Karpas-422 (cell line): ENCODE measurements at regions not wholly inside any gene's neighbourhood (a gene's known extent, or its start where the extent isn't known, plus 50 kb on each side); places are given as distances from the start of the nearest gene placed in this dataset.

ENCODE experiments used
- DNase-seq: peaks from one replicate; pipeline ENCODE4 v3.0.0-alpha.2; 2015
- H2AFZ ChIP-seq: fragments of 200-600 bp; sonication (generic); 2 replicates; pipeline ENCODE4 v1.6.1; 2014; ENCODE audit warnings: antibody characterized with exemption, low read length, mixed read lengths
- H3K27ac ChIP-seq: fragments of 200-600 bp; sonication (generic); 2 replicates; pipeline ENCODE4 v1.5.1; 2014; ENCODE audit warnings: mild to moderate bottlenecking, low read length, moderate library complexity
- H3K27me3 ChIP-seq: fragments of 200-600 bp; sonication (generic); 2 replicates; pipeline ENCODE4 v1.6.1; 2014; ENCODE audit warnings: low read length, mixed read lengths
- H3K36me3 ChIP-seq: fragments of 200-600 bp; sonication (generic); 2 replicates; pipeline ENCODE4 v1.6.1; 2014; ENCODE audit warnings: low read length, mixed read lengths; ENCODE audit not compliant: insufficient read depth
- H3K4me1 ChIP-seq: fragments of 200-600 bp; sonication (generic); 2 replicates; pipeline ENCODE4 v1.6.1; 2014; ENCODE audit warnings: mild to moderate bottlenecking, low read length, mixed read lengths
- H3K4me2 ChIP-seq: fragments of 200-600 bp; sonication (generic); 2 replicates; pipeline ENCODE4 v1.6.1; 2014; ENCODE audit warnings: low read length, low read depth, mild to moderate bottlenecking; ENCODE audit not compliant: poor library complexity, severe bottlenecking
- H3K4me3 ChIP-seq: fragments of 200-600 bp; sonication (generic); 2 replicates; pipeline ENCODE4 v1.5.1; 2014; ENCODE audit warnings: mild to moderate bottlenecking, antibody characterized with exemption, low read length, mixed read lengths
- H3K79me2 ChIP-seq: fragments of 200-600 bp; sonication (generic); 2 replicates; pipeline ENCODE4 v1.6.1; 2014; ENCODE audit warnings: mild to moderate bottlenecking, low read length, mixed read lengths
- H3K9ac ChIP-seq: fragments of 200-600 bp; sonication (generic); 2 replicates; pipeline ENCODE4 v1.6.0; 2014; ENCODE audit warnings: low read length
- H3K9me2 ChIP-seq: fragments of 200-600 bp; sonication (generic), shearing (Covaris generic); replicated peaks from 2 replicates; pipeline ENCODE4 v1.6.0; 2014; ENCODE audit warnings: mild to moderate bottlenecking, low read length, moderate library complexity; ENCODE audit not compliant: insufficient read depth
- H3K9me3 ChIP-seq: fragments of 300-700, 200-600 bp; sonication (generic); 2 replicates; pipeline ENCODE4 v1.6.1; 2014; ENCODE audit warnings: low read length, mixed read lengths
- H4K20me1 ChIP-seq: fragments of 200-600 bp; sonication (generic); 2 replicates; pipeline ENCODE4 v1.6.1; 2014; ENCODE audit warnings: mild to moderate bottlenecking, antibody characterized with exemption, low read length, low read depth; ENCODE audit not compliant: insufficient read depth

- Histone ChIP-seq H3K9me3 (no peaks in the 10 kb centered on the region), H3K4me3 (no peak overlapping the region), H4K20me1 (no peaks in the 10 kb centered on the region), H3K36me3 (no peaks in the 10 kb centered on the region), H3K9me2 (no peaks in the 10 kb centered on the region), H3K79me2 (no peaks in the 10 kb centered on the region), H3K9ac (no peak overlapping the region), H3K4me2 (no peak overlapping the region), H3K27me3 (no peaks in the 10 kb centered on the region), H3K4me1 (no peaks in the 10 kb centered on the region), H3K27ac (no peak overlapping the region), H2AFZ (no peak overlapping the region)
- DNase-seq: no peak
Measured at GRCh38 chr7:46714904-46715303, 793.8 kb upstream of the IGFBP3 start.

- no peak overlapping the region for H3K4me3 ChIP-seq
- no peak overlapping the region for H3K4me2 ChIP-seq
- H3K27ac ChIP-seq: no peak overlapping the region
Measured at GRCh38 chr7:46713868-46714596, 793.0 kb upstream of the IGFBP3 start.

GRCh38 chr7:46710927-46711326, 789.9 kb upstream of the IGFBP3 start:
- Histone ChIP-seq H3K9me2 (no peaks in the 10 kb centered on the region), H2AFZ (no peak overlapping the region), H3K4me3 (no peak overlapping the region), H3K36me3 (no peaks in the 10 kb centered on the region), H4K20me1 (no peaks in the 10 kb centered on the region), H3K79me2 (no peaks in the 10 kb centered on the region), H3K4me1 (no peaks in the 10 kb centered on the region), H3K4me2 (no peak overlapping the region), H3K9me3 (no peaks in the 10 kb centered on the region), H3K27me3 (no peaks in the 10 kb centered on the region), H3K9ac (no peak overlapping the region), H3K27ac (no peak overlapping the region)
- no peak for DNase-seq

More at GRCh38 chr7:46713868-46714596, 793.0 kb upstream of the IGFBP3 start:
- no peaks in the 10 kb centered on the region for H4K20me1 ChIP-seq
- H3K36me3 ChIP-seq: no peaks in the 10 kb centered on the region
- no peaks in the 10 kb centered on the region for H3K9me3 ChIP-seq
- no peaks in the 10 kb centered on the region for H3K9me2 ChIP-seq
- no peak overlapping the region for H2AFZ ChIP-seq
- no peaks in the 10 kb centered on the region for H3K4me1 ChIP-seq
- H3K79me2 ChIP-seq: no peaks in the 10 kb centered on the region
- no peak for DNase-seq
- H3K9ac ChIP-seq: no peak overlapping the region
- no peaks in the 10 kb centered on the region for H3K27me3 ChIP-seq

- H3K4me3 ChIP-seq: no peak overlapping the region
- H3K79me2 ChIP-seq: no peaks in the 10 kb centered on the region
- H3K4me2 ChIP-seq: no peak overlapping the region
- H4K20me1 ChIP-seq: no peaks in the 10 kb centered on the region
- H3K27ac ChIP-seq: no peak overlapping the region
- H3K27me3 ChIP-seq: no peaks in the 10 kb centered on the region
- no peaks in the 10 kb centered on the region for H3K4me1 ChIP-seq
- no peak for DNase-seq
- H3K36me3 ChIP-seq: no peaks in the 10 kb centered on the region
- H3K9me3 ChIP-seq: no peaks in the 10 kb centered on the region
- H3K9ac ChIP-seq: no peak overlapping the region
- no peak overlapping the region for H2AFZ ChIP-seq
- H3K9me2 ChIP-seq: no peaks in the 10 kb centered on the region
Measured at GRCh38 chr7:46707973-46708372, 786.9 kb upstream of the IGFBP3 start.

- Histone ChIP-seq H3K4me3 (no peak overlapping the region), H3K9me2 (no peaks in the 10 kb centered on the region), H4K20me1 (no peaks in the 10 kb centered on the region), H3K9ac (no peak overlapping the region), H3K79me2 (no peaks in the 10 kb centered on the region), H3K36me3 (no peaks in the 10 kb centered on the region), H3K4me1 (no peaks in the 10 kb centered on the region), H2AFZ (no peak overlapping the region), H3K27ac (no peak overlapping the region), H3K27me3 (0 out of 2 replicates have a peak, but pooled peaks cover 3% of the 10 kb centered on the region), H3K9me3 (no peaks in the 10 kb centered on the region), H3K4me2 (no peak overlapping the region)
- DNase-seq: no peak
Measured at GRCh38 chr7:46705386-46706255, 784.5 kb upstream of the IGFBP3 start.

GRCh38 chr7:46696741-46697140, 775.7 kb upstream of the IGFBP3 start:
- H3K27ac ChIP-seq: no peak overlapping the region
- no peak overlapping the region for H2AFZ ChIP-seq
- H3K9ac ChIP-seq: no peak overlapping the region
- DNase-seq: no peak
- no peaks in the 10 kb centered on the region for H3K9me2 ChIP-seq
- H3K4me3 ChIP-seq: no peak overlapping the region
- H3K36me3 ChIP-seq: no peaks in the 10 kb centered on the region
- H3K4me2 ChIP-seq: no peak overlapping the region
- no peaks in the 10 kb centered on the region for H3K9me3 ChIP-seq
- H3K27me3 ChIP-seq: 0 out of 2 replicates have a peak, but pooled peaks cover 4% of the 10 kb centered on the region
- H3K4me1 ChIP-seq: no peaks in the 10 kb centered on the region
- H3K79me2 ChIP-seq: no peaks in the 10 kb centered on the region
- H4K20me1 ChIP-seq: no peaks in the 10 kb centered on the region

GRCh38 chr7:46695051-46695708, 774.1 kb upstream of the IGFBP3 start:
- Histone ChIP-seq H3K27ac (no peak overlapping the region), H3K9me2 (no peaks in the 10 kb centered on the region), H2AFZ (no peak overlapping the region), H4K20me1 (no peaks in the 10 kb centered on the region), H3K36me3 (no peaks in the 10 kb centered on the region), H3K4me3 (no peak overlapping the region), H3K4me2 (no peak overlapping the region), H3K4me1 (no peaks in the 10 kb centered on the region), H3K27me3 (no peaks in the 10 kb centered on the region), H3K9me3 (no peaks in the 10 kb centered on the region), H3K79me2 (no peaks in the 10 kb centered on the region), H3K9ac (no peak overlapping the region)
- DNase-seq: no peak

GRCh38 chr7:46694058-46694457, 773.0 kb upstream of the IGFBP3 start:
- H3K4me3 ChIP-seq: no peak overlapping the region
- H3K27ac ChIP-seq: no peak overlapping the region
- H3K9me2 ChIP-seq: no peaks in the 10 kb centered on the region
- no peak overlapping the region for H3K4me2 ChIP-seq
- H3K9ac ChIP-seq: no peak overlapping the region
- no peak for DNase-seq
- no peaks in the 10 kb centered on the region for H3K4me1 ChIP-seq
- no peaks in the 10 kb centered on the region for H3K27me3 ChIP-seq
- H2AFZ ChIP-seq: no peak overlapping the region
- no peaks in the 10 kb centered on the region for H4K20me1 ChIP-seq
- H3K36me3 ChIP-seq: no peaks in the 10 kb centered on the region
- no peaks in the 10 kb centered on the region for H3K9me3 ChIP-seq
- H3K79me2 ChIP-seq: no peaks in the 10 kb centered on the region
